ENCODE measurements at regions not wholly inside any gene's neighbourhood (a gene's known extent, or its start where the extent isn't known, plus 50 kb on each side); places are given as distances from the start of the nearest gene placed in this dataset.

DNA sequence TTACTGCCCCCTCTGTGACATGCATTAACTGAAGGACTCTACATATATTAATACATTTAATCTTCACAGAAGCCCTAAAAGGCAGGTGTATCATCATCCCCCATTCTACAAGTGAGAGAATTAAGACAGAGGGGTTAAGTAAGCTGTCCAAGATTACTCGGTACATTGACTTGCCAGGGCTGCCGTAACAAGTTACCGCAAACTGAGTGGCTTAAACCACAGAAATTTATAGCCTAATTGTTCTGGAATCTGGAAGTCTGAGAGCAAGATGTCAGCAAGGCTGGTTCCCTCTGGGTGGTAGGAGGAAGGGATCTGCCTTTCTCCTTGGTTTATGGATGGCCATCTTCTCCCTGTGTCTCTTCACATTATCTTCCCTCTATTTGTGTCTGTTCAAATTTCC is 605.5 kb downstream of the EPHA4 start:
- in situ Hi-C loops (cut with HindIII; ENCODE audit: low sequenced_read_pairs): no loop called here

DNA sequence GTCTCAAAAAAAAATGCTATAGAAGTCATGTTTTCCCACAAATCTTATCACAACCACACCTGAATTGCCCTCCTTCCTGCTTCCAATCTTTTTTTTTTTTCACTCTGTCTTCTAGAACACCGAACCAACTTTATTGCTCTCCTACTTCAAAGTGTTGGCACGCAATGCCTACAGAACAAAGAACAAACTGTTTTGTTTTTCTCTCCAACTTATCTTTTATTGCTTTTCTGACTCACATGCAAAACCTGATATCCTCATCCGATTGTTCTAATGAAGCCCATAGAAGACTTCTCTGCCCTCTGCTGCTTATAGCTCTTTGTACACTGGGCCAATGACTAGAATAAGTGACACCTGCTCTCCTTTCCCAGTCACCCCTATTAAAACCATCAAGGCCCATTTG is 602.8 kb downstream of the EPHA4 start:
- in situ Hi-C loops (cut with HindIII; ENCODE audit: low sequenced_read_pairs): no loop called here

DNA sequence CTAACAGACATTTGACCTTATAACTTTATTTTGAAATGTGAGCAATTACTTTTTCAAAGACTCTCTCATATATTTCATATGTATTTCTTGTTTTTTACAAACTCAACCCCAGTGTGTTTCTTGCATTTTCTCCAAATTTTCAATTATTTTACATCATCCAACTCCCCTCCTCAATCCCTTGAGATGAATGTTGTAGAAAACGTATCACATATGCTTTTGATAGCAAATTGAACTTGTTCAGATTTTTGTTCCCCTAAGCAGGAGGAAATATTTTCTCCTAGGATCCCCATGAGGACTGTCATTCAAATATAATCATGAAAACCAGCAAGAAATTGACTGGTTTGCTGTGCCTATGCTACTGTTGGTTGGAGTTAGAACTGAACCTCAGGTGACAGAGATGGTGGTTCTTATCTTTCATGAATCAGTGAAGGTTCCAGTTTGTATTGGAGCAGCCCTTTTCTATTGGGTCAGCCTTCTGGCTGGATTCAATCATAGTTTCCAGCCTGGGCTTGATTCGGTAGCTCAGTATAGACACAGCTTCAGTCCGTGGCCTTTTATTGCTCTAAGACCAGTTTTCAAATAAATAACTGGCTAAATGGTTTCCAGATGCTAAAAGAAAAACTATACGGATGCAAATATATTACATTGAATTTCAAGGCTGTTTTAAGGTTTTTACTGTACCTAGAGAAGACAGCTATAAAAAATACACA is 591.0 kb downstream of the EPHA4 start:
- in situ Hi-C loops (cut with HindIII; ENCODE audit: low sequenced_read_pairs): no loop called here

DNA sequence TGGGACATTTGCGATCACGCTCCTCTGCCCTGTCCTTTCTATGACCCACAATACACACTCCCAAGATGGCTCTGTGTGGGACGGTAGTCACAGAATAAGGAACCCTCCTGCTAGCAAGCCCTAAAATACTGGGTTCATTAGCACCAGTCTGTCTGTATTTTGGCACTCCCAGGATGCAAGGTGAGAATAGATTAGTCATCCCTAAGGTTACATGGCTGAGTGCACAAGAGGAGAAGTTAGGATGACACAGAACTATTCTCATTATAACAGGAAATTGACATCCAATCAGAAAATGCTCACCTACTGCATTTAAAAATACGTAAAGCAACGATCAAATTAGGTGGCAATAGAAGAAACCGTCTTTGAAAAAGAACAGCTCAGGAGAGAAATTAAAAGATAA is 590.2 kb downstream of the EPHA4 start:
- in situ Hi-C loops (cut with HindIII; ENCODE audit: low sequenced_read_pairs): no loop called here

DNA sequence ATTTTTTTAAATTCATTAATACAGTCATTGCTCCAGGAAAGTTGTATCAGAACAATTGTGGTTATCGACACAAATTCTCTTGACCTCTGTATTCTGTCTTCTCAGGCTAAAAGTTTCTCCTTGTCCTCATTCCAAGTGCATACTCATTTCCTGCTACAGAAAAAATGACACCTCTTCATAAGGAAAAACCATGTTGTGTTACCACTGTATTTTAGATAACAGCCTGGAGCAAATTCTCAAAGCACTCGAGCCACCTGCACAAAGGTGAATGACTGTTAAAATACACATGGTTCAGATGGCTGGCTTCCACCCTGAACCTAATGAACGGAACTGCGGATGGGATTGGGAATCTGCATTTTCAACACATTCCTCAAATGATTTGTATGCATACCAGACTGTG is 586.5 kb downstream of the EPHA4 start:
- in situ Hi-C loops (cut with HindIII; ENCODE audit: low sequenced_read_pairs): no loop called here

DNA sequence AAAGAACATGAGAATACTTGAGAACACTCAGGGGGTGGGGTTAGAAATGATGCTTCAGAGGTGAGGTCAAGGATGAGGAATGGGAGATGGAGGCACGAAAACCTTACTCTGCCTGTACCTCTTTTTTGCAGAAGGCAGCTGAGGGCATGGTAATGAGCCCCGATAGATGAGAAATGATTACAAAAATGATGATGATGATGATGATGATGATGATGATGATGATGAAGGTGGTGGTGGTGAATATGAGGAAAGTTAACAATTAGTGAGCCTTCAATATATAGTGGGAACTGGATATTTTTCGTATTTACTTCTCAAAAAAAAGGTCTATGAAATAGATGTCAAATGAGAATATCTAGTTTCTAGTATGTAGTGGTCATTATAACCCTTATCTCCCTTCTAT is 584.3 kb downstream of the EPHA4 start:
- in situ Hi-C loops (cut with HindIII; ENCODE audit: low sequenced_read_pairs): no loop called here

DNA sequence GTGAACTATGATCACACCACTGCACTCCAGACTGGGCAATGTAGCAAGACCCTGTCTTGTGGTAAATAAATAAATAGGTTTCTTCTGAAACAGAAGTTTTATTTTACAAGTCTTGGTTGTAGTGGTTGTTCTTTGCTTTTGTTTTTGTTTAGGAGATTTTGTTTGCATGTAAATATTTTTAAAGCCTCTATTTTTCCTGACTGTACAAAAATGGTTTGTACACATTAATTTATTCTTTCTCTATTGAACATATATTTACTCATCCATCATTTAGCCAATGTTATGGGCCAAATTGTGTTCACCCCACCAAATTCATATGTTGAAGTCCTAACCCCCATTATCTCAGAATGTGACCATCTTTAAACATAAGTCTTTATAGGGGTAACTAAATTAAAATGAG is 580.1 kb downstream of the EPHA4 start:
- in situ Hi-C loops (cut with HindIII; ENCODE audit: low sequenced_read_pairs): no loop called here

DNA sequence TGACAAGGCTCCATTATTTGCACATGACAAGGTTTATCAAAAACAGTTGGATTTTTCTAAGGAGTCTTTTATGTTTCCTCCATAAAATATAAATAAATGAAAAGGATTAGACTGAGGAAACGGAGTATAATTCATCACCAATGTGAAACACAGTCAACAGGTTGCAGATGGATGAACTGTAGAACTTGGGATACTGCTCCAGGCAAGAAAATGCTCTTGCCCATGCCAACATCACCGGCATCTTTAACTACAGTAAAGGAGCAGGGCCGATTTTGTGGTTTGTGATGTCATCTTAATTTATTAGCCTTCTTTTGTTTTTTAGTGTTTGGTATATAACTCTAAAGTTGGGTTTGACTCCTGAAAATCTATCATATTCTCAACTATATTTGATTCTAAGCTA is 577.3 kb downstream of the EPHA4 start:
- in situ Hi-C loops (cut with HindIII; ENCODE audit: low sequenced_read_pairs): no loop called here

DNA sequence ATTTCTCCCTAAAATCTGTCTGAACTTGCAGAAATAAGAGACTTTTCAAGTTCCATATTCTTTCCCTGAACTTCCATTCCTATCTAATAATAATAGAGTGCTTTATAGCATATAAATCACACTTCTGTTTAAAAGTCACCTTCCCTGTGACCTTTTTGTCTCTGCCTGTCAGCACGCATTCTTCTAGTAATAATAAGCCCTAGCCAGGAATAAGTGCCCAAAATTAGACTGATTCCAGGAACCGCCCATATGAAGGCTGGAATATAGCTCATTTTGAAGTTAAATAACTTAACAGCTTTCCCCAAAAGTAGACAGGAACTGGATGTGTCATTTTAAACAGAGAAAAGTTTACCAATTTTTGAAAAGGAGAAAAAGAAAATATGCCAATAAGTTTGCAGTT is 576.5 kb downstream of the EPHA4 start:
- in situ Hi-C loops (cut with HindIII; ENCODE audit: low sequenced_read_pairs): no loop called here

DNA sequence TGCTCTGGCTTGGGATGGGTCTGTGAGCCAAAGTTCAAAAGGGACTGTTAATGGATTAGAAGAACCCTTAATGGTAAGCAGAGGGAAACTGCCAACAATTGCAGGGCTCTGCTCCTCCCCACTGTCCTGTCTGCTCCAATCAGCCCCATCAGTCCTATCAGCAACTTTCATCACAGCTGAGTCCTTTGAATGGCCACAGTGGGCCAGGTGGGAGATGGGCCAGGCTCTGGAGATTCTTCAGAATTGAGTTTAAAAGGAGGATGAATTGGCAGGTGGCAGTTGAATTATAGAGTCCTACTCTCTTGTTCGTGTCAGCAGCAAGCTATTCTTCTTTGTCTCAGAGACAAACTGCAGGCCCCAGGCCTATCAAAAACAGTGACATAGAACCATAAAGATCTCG is 573.9 kb downstream of the EPHA4 start:
- in situ Hi-C loops (cut with HindIII; ENCODE audit: low sequenced_read_pairs): no loop called here

DNA sequence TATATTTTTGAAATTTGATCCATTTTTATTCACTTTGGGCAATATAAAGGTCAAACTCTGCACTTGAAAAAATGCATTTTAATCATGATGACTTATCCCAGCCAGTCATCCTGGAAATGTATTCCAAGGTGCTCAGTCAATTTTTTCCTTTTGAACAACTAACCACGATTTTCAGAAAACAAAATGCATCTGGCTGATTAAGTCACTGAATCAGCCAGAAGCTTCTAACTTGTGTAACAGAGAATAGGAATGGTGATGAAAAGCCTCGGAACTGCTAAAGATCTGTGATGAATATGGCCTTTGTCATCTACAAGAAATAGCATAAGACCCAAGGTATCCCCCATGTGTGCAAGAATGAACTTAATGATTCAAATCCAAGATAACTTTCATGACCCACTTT is 572.7 kb downstream of the EPHA4 start:
- in situ Hi-C loops (cut with HindIII; ENCODE audit: low sequenced_read_pairs): no loop called here

DNA sequence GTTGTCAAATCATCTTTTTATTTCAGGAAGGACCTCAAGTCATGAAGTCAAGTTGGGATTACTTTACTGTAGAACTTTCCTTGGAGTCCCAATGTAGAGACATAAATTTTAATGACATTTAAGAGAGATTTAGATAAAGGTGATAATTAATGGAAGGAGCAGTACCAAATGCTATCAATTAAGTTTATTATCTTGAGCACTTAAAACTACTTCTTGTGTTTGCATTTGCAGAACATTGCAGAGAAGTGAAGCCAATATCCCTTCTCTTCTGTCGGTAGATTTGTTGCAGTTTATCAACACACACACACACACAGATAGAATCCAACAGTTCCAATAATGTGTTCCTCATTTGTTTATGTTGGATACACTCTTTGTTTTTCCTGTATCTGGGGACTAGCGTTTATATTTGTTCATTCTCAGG is 570.7 kb downstream of the EPHA4 start:
- in situ Hi-C loops (cut with HindIII; ENCODE audit: low sequenced_read_pairs): no loop called here

DNA sequence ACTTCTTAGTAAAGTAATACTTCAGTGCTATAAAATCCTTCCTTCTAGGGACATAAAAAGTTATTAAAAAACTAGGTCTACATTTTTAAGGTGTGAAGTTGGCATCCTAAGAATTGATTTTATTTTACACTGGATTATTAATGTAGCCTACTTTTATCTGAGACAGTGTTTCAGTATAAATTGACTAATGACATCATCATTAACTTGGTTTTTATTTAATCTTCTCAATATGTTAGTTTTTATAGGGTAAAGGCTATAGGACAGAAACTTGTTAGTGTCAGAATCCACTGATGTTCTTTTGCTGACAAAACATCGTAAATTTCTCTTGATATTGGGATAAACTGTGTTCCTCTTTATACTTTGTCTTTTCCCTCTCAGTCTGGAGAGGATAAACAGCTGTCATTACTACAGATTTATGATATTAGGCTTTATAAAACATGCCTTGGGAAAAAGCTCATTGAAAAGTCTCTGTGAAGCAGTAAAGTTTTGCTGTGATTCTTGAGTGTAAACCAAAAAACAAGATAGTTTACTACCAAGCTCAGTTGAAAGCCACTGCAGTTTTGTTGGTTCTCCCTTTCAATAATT is 569.9 kb downstream of the EPHA4 start:
- in situ Hi-C loops (cut with HindIII; ENCODE audit: low sequenced_read_pairs): no loop called here

DNA sequence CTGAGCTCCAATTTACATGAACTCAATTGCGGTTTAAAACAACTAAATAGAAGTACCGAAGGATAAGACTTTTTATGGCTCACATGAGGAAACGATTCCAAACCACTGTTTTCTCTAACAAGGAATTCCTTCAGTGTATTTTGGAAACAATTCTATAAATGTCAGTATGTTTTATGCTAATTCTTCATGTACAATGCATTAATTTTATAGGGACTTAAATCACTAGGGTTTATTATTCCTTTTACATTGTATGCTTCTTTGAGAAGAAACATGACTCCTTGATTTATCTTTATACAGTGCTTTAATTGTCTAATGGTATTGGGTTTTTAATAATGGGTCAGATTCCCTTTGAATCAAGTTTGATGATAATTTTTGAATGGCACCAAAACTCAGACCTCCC is 566.8 kb downstream of the EPHA4 start:
- in situ Hi-C loops (cut with HindIII; ENCODE audit: low sequenced_read_pairs): no loop called here

DNA sequence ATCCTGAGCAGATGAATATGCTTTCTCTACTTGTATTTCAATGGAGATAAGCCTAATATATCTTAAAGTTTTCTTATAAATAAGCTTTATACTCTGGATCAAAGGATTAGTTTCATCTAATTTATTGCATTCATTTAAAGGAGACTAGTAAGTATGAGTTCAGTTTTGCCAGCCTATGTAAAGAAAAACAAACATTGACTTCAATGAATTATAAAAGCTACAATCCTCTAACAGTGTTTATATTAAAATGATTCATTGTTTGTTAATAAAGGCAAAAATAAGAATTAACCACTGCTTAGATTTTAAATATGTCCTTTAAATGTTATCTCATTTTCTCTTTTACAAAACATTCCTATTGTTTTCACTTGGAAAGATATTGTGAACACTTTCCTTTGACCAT is 566.0 kb downstream of the EPHA4 start:
- in situ Hi-C loops (cut with HindIII; ENCODE audit: low sequenced_read_pairs): no loop called here

DNA sequence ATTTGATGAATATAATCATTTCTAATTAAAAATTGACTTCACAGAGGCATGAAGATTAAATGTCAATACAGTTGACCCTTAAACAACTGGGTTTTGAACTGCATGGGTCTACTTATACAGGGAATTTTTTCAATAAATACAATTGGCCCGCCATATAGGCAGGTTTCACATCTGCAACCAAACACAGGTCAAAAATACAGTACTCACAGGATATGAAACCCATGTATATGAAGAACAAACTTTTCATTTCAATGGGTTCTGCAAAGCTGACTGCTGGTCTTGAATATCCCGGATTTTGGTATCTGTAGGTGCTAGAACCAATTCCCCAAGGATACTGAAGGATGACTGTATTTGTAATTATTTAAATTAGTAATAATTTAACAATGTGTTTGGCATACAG is 555.6 kb downstream of the EPHA4 start:
- in situ Hi-C loops (cut with HindIII; ENCODE audit: low sequenced_read_pairs): no loop called here

DNA sequence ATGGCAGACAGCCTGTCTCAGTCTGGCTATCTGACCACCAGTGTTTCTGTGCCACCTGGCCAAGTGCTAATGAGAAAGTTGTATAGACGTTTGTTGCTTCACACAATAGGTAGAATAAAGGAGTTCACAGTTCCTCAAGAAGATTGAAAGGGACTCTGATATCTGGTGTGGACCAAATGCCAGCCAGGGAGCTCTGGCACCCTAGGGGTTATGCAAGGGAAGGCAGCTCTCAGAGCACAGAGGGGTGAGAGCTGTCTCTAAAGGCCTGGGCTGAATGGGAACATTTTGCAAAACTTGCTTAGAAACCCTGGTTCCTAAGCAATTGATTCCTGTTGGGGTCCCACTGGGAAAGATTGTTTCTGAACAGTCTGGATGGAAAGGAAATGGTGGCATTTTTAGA is 553.8 kb downstream of the EPHA4 start:
- in situ Hi-C loops (cut with HindIII; ENCODE audit: low sequenced_read_pairs): no loop called here

DNA sequence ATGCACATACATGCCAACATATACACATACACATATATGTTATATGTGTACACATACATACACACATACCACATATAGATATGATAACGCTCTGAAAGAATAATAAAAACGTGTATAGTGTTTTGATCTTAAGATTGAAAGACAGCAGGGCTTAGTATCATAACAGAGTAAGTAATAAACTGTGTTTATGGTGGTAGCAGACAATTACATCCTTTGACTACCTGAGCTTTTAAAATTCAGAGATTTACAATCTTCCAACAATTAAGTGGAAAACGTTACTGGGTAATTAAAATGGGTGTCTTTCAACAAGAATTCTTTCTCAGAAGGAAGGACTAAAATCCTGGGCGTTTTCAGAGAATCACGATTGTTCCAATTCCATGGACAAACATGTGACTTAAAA is 552.4 kb downstream of the EPHA4 start:
- in situ Hi-C loops (cut with HindIII; ENCODE audit: low sequenced_read_pairs): no loop called here

DNA sequence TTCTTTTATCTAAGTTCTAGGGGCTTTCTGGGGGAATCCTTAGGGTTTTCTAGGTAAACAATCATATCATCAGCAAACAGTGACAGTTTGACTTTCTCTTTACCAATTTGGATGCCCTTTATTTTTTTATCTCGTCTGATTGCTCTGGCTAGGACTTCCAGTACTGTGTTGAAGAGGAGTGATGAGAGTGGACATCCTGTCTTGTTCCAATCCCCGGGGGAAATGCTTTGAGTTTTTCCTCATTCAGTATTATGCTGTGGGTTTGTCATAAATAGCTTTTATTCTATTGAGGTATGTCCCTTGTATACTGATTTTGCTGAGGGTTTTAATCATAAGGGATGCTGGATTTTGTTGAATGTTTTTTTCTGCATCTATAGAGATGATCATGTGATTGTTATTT is 549.5 kb downstream of the EPHA4 start:
- in situ Hi-C loops (cut with HindIII; ENCODE audit: low sequenced_read_pairs): no loop called here

DNA sequence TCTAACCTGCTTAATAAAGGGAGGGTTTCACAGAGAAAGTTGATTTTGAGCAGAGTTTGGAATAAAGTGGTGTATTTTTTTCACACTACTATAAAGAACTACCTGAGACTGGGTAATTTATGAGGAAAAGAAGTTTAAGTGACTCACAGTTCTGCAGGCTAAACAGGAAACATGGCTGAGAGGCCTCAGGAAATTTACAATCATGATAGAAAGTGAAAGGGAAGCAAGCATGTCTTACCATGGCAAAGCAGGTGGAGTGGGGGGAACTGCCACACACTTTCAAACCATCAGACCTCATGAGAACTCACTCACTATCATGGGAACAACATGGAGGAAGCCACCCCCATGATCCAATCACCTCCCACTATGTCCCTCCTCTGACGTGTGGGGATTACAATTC is 546.7 kb downstream of the EPHA4 start:
- in situ Hi-C loops (cut with HindIII; ENCODE audit: low sequenced_read_pairs): no loop called here

DNA sequence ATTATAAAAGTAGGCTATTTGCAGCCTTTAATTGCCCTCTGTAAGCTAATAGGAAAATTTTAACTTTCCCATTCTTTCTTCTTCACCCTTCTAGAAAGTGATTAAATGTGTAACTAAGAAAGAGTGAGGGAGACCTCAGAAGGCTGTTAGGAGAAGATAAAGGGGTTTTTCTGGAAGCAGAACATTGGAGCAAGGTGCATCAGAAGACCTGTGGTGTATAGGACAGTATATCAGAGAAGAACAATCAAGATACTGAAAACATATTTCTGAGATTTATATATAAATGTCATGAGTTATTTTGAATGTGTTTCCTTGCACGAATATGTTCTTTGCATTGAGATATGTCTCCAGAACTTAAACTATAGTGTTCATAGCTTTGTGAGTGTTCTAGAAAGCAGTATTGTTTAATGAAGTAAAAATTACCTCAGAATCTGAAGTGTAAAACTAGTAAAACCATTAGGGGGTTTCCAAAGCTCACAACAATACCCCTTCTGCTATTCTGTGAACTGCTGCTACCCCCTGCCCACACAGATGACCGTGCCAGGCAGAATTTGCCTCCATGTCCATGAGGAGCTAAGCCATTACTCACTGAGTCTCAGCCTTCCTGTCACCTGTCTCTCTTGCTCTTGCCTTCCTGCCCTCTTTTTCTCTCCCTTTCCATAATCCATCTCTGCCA is 537.9 kb downstream of the EPHA4 start:
- in situ Hi-C loops (cut with HindIII; ENCODE audit: low sequenced_read_pairs): no loop called here

DNA sequence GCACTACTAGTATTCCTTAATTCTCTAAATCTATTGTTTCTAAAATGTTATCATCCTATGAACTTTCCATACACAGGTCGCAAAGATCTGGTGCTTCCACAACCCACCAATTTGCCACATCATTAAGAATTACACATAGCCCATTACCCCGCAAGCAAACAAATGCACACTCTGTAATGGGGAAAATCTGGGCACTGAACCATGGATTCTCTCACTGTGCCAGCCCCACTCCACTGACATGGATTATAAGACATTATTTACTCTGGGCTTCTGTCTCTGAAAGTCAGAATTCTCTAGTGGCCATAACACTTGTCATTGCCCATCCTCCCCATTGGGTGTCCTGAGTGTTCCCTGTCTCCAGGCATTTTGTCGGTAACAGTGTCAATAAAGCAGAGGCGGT is 537.1 kb downstream of the EPHA4 start:
- in situ Hi-C loops (cut with HindIII; ENCODE audit: low sequenced_read_pairs): no loop called here

DNA sequence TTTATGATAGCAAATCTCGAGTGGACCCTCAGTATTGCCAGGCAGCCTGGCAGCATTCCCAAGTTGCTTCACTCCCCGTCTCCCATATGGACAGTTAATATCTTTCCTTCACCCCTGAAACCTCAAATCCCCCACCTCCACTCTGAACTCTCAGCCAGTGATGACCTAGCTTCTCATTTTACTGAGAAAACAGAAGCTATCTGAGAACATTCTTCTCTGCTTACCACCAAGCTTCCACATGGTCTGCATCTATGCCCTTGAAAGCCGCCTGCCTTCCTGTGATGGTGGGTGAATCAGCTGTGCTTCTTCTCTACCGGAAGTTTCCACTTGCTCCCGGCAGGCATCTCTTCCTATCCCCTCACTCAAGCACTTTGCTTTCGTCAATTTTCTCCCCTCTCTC is 529.2 kb downstream of the EPHA4 start:
- in situ Hi-C loops (cut with HindIII; ENCODE audit: low sequenced_read_pairs): no loop called here

All from DLD1 (cell line).